BLaER1 treated with 17β-estradiol and CSF1 and Interleukin-3, amounts not matched to agents 10 nM and 100 nM (cell line): ENCODE measurements at regions not wholly inside any gene's neighbourhood (a gene's known extent, or its start where the extent isn't known, plus 50 kb on each side); places are given as distances from the start of the nearest gene placed in this dataset.
"Not testable (repeated sequence)": the region's sequence is repeated elsewhere in the genome, so short reads cannot be mapped to it uniquely, and the experiment has no call there.

Experiments used
- H3K27ac ChIP-seq, 11 experiments: shearing (Covaris generic); formaldehyde crosslinking; 2 replicates each; pipeline ENCODE4 v1.8.1; 2022
- H3K27me3 ChIP-seq, 11 experiments: shearing (Covaris generic); formaldehyde crosslinking; 2 replicates each; pipeline ENCODE4 v1.8.1; 2022
- H3K36me3 ChIP-seq, 11 experiments: shearing (Covaris generic); formaldehyde crosslinking; 2 replicates each; pipeline ENCODE4 v1.8.1; 2022
- H3K4me1 ChIP-seq, 10 experiments: shearing (Covaris generic); formaldehyde crosslinking; 2 replicates each; pipeline ENCODE4 v1.8.1; 2022
- H3K4me2 ChIP-seq, 11 experiments: shearing (Covaris generic); formaldehyde crosslinking; 2 replicates each; pipeline ENCODE4 v1.8.1; 2022
- H3K4me3 ChIP-seq, 10 experiments: shearing (Covaris generic); formaldehyde crosslinking; 2 replicates each; pipeline ENCODE4 v1.8.1; 2022
- H3K9ac ChIP-seq, 11 experiments: shearing (Covaris generic); formaldehyde crosslinking; 2 replicates each; pipeline ENCODE4 v1.8.1; 2022
- H3K9me3 ChIP-seq, 11 experiments: shearing (Covaris generic); formaldehyde crosslinking; replicated peaks in 1 of 11; 2 replicates each; pipeline ENCODE4 v1.8.1; 2022
- H4K20me1 ChIP-seq, 11 experiments: shearing (Covaris generic); formaldehyde crosslinking; 2 replicates each; pipeline ENCODE4 v1.8.1; 2022
- Cebpa-rat ChIP-seq, 11 experiments: shearing (Covaris generic); IDR thresholded peaks; 2 replicates each; pipeline ENCODE4 v1.8.1; 2022

DNA sequence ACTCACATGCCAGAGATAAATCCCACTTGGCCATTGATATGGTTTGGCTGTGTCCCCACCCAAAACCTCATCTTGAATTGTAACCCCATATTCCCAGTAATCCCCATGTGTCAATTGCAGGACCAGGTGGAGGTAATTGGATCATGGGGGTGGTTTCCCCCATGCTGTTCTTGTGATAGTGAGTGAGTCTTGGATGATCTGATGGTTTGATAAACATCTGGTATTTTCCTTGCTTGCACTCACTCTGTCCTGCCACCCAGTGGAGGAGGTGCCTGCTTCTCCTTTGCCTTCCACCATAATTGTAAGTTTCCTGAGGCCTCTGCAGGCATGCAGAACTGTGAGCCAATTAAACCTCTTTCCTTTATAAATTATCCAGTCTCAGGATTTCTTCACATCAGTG lies 50.4 kb upstream of the B3GAT2 start:
- not testable (repeated sequence) for H3K36me3 ChIP-seq, H3K9ac ChIP-seq, H3K4me3 ChIP-seq, H3K4me1 ChIP-seq, H3K27me3 ChIP-seq, H3K27ac ChIP-seq, H4K20me1 ChIP-seq, H3K4me2 ChIP-seq
- peaks cover 0 to 25% (median 9%) of the 10 kb centered on the region in 11 experiments; a peak in 15 of 22 replicates for H3K9me3 ChIP-seq

DNA sequence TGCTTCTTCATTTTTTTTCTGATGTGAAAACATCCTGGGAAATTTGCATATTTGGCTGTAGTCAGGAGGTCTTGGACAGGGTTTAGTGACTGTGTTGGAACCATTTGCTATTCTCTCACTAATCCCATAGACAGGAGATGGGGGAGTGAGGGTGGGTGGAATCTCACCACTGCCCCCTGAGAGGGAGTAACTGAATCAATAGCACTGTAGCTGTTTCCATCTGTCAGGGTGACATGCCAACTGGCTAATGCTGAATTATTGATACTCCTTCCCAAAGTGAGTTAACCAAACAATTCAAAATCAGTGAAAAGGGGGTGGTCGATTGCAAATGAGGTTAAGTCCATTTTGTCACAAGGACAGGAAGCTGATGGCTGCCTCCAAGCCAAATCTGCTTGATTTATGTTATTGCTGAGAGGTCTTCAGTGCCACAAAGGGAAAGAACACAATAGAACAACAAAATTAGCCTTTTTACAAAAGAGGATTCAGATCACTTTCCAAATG lies 55.1 kb upstream of the B3GAT2 start:
- H3K4me1 ChIP-seq, result peaks cover 0 to 9% (median 0%) of the 10 kb centered on the region in 10 experiments; a peak in 2 of 20 replicates

DNA sequence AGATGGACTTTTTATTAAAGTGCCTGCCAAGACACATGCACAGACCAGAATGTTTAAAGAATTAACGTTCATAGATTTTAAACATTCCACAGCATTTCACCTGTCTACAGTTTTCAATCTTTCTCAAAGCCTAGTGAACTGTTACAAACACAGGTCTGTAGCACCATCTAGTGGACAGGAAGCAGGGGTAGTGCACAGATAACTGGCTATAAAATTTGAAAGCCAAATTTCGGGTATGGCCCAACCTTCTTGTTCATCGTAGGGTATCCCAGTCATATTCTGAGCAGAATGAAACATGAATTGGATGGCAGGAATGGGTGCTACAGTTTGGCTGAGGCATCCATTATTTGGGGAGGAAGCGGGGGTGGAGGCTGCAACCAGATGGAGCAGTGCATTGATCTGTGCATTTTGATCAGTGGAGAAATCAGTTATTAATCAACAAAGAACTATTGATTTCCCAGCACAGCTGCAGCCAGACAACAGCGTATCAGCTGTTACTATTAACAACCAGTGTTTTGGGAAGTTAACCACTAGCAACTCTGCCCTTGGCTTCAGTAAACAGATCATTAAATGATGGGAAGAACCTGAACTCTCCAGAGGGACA lies 56.1 kb upstream of the B3GAT2 start:
- Histone ChIP-seq H3K27me3 (no peaks in the 10 kb centered on the region), H4K20me1 (no peaks in the 10 kb centered on the region), H3K4me3 (no peak overlapping the region), H3K9ac (no peak overlapping the region), H3K9me3 (0 out of 22 replicates have a peak, but pooled peaks cover 0 to 5% (median 0%) of the 10 kb centered on the region in 11 experiments), H3K36me3 (no peaks in the 10 kb centered on the region), H3K4me2 (no peak overlapping the region), H3K4me1 (peaks cover 0 to 9% (median 0%) of the 10 kb centered on the region in 10 experiments; a peak in 2 of 20 replicates), H3K27ac (no peak overlapping the region)
- no peak for TF ChIP-seq Cebpa-rat (IDR thresholded peaks at IDR 0.05)

More for the DNA sequence above, 55.1 kb upstream of the B3GAT2 start:
- Histone ChIP-seq H3K27me3 (no peaks in the 10 kb centered on the region), H3K27ac (no peak overlapping the region), H3K4me3 (no peak overlapping the region), H4K20me1 (no peaks in the 10 kb centered on the region), H3K9me3 (0 out of 22 replicates have a peak, but pooled peaks cover 0 to 10% (median 0%) of the 10 kb centered on the region in 11 experiments), H3K4me2 (peak overlapping the region in 1 of 11 experiments; percentile 0; a peak in 1 of 22 replicates), H3K9ac (no peak overlapping the region), H3K36me3 (no peaks in the 10 kb centered on the region)
- TF ChIP-seq Cebpa-rat (IDR thresholded peaks at IDR 0.05), result no peak

DNA sequence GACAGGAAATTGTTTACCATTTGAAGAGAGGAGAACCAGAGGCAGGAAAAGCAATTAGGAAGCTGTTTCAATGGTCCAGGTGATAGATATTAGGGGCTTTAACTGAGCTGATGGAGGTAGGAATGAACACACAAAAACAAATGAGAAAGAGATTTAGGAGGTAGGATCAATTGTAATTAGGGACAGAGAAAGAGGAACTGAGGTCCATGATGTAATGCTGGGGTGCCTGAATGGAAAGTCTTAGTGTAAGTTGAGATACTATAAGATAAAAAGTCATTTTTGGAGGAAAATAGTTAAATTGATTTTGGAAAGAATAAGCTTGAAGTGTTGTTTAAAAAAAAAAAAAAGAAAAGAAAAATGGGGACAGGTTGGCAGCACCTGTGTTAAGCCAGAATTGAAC lies 58.5 kb upstream of the B3GAT2 start:
- no peak overlapping the region for H3K9ac ChIP-seq
- H4K20me1 ChIP-seq, result no peaks in the 10 kb centered on the region
- peaks cover 0 to 9% (median 0%) of the 10 kb centered on the region in 10 experiments; a peak in 2 of 20 replicates for H3K4me1 ChIP-seq
- H3K4me2 ChIP-seq, result no peak overlapping the region
- no peak overlapping the region for H3K4me3 ChIP-seq
- H3K36me3 ChIP-seq, result no peaks in the 10 kb centered on the region
- H3K9me3 ChIP-seq, result 0 out of 22 replicates have a peak, but pooled peaks cover 0 to under 1% (median 0%) of the 10 kb centered on the region in 11 experiments
- TF ChIP-seq Cebpa-rat (IDR thresholded peaks at IDR 0.05), result no peak
- no peak overlapping the region for H3K27ac ChIP-seq
- H3K27me3 ChIP-seq, result no peaks in the 10 kb centered on the region

DNA sequence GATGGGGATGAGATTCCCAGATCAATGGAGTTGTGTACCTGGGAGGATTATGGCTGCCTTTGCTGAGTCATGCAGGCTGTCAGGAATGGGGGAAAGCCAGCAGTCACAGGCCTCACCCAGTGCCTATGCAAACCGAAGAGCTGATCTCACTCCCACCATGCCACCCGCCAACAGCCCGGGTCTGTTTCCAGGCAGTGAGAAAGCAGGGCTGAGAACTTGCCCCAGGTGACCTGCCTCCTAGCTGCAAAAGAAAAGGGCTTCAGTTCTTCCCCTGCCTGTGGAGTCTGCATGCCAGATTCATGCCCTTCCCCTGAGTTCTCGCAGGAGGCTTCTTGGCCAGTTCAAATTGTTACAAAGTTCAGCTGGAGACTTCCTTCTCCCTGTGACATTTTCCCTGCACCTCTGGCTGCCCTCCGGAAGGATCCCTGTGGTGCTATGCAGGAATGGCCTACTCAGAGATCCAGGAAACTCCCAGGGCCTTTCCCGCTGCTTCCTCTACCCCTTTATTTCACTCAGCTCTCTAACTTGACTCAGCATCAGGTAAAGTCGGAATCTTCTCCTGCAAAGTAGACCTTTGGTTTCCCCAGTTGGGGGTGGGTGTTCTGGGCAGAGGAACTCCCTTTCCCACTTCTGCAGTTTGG lies 71.5 kb upstream of the B3GAT2 start:
- Histone ChIP-seq H3K4me2 (no peak overlapping the region), H3K36me3 (no peaks in the 10 kb centered on the region), H3K27ac (no peak overlapping the region), H3K27me3 (no peaks in the 10 kb centered on the region), H3K4me1 (no peaks in the 10 kb centered on the region), H3K9ac (no peak overlapping the region), H3K4me3 (no peak overlapping the region), H3K9me3 (no peaks in the 10 kb centered on the region), H4K20me1 (no peaks in the 10 kb centered on the region)
- TF ChIP-seq Cebpa-rat (IDR thresholded peaks at IDR 0.05), result no peak

DNA sequence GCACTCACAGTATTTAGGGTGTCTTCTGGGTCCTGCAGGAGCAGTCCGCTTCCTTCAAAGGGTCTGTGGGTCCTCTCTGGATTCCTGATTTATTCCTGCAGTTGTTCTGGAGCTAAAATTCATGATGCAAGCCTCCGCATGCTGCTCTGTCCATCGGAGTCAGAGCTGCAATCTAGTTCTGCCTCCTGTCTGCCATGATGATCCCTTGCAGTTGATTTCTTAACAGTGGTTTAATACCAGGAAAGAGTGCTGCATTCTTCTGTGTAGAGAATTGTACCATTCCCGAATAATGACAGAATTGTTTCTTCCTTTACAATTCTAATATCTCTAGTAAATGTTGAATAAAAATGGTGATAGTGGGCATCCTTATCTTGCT lies 72.0 kb upstream of the B3GAT2 start:
- H3K27ac ChIP-seq, result no peak overlapping the region
- no peaks in the 10 kb centered on the region for H3K27me3 ChIP-seq
- no peak overlapping the region for H3K4me3 ChIP-seq
- H3K9ac ChIP-seq, result no peak overlapping the region
- no peaks in the 10 kb centered on the region for H4K20me1 ChIP-seq
- no peaks in the 10 kb centered on the region for H3K9me3 ChIP-seq
- no peak for TF ChIP-seq Cebpa-rat (IDR thresholded peaks at IDR 0.05)
- no peaks in the 10 kb centered on the region for H3K36me3 ChIP-seq
- H3K4me2 ChIP-seq, result no peak overlapping the region
- no peaks in the 10 kb centered on the region for H3K4me1 ChIP-seq

DNA sequence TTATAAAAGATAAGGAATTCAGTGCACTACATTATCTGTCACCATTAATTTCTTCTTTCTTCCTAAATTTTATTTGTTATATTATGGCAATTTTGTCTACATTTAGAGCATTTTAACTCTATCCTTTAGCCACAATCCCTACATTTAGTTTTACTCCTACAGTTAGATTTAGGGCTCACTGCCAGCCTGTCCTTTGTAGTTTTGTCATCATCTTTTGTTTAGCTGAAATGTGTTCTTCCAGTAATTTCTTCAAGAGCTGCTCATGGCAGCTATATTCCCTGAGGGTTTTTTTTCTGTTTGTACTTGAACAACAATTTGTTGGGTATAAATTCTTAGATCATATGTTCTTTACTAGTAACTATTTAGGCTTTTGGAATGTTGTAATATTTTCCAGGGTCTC lies 72.7 kb upstream of the B3GAT2 start:
- Histone ChIP-seq H3K27me3 (no peaks in the 10 kb centered on the region), H3K36me3 (no peaks in the 10 kb centered on the region)
- TF ChIP-seq Cebpa-rat (IDR thresholded peaks at IDR 0.05), result no peak

DNA sequence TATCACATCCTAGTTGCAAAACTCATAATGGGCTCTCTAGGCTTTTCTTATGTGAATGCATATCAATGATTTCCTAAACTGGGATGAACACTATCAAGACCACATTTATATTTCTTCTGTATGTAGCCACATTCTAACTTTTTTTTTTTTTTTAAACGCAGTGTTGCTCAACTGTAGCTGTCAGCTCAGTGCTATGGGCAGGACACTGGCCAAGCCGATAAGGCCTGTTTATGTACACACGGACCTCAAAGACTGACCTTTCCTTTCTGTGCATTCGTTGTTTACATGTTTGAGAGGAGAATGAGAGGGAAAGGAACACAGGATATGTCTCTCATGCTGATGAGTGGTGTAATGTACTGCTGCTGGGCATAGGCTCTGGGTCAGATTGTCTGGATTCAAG lies 75.1 kb upstream of the B3GAT2 start:
- Histone ChIP-seq H3K27me3 (no peaks in the 10 kb centered on the region), H3K9me3 (no peaks in the 10 kb centered on the region), H3K27ac (no peak overlapping the region), H3K36me3 (no peaks in the 10 kb centered on the region), H3K4me2 (no peak overlapping the region), H3K9ac (no peak overlapping the region), H4K20me1 (no peaks in the 10 kb centered on the region), H3K4me3 (no peak overlapping the region), H3K4me1 (no peaks in the 10 kb centered on the region)
- no peak for TF ChIP-seq Cebpa-rat (IDR thresholded peaks at IDR 0.05)

More for the DNA sequence above, 72.7 kb upstream of the B3GAT2 start:
- Histone ChIP-seq H3K4me3 (no peak overlapping the region), H3K4me1 (no peaks in the 10 kb centered on the region), H3K9ac (no peak overlapping the region), H3K27ac (no peak overlapping the region), H3K4me2 (no peak overlapping the region), H4K20me1 (no peaks in the 10 kb centered on the region), H3K9me3 (no peaks in the 10 kb centered on the region)

DNA sequence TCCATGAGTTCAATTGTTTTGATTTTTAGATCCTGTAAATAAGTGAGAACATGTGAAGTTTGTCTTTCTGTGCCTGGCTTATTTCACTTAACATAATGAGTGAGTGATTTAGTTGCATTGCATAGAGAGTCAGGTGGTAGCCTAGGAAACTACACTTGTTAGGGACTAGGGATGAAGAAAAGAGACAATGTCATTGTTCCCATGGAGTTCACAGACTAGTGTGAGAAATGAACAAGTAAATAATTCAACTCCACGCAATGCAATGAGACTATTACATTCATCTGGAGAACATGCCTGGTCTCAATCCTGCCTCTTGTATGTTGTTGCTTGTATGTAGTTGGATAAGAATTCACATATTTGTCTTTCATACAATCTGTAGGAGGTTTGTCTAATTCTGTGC lies 76.3 kb upstream of the B3GAT2 start:
- no peaks in the 10 kb centered on the region for H4K20me1 ChIP-seq
- H3K9ac ChIP-seq, result no peak overlapping the region
- H3K36me3 ChIP-seq, result no peaks in the 10 kb centered on the region
- H3K4me3 ChIP-seq, result no peak overlapping the region
- H3K9me3 ChIP-seq, result 0 out of 22 replicates have a peak, but pooled peaks cover 0 to 7% (median 0%) of the 10 kb centered on the region in 11 experiments
- H3K4me2 ChIP-seq, result no peak overlapping the region
- no peak for TF ChIP-seq Cebpa-rat (IDR thresholded peaks at IDR 0.05)
- H3K27ac ChIP-seq, result no peak overlapping the region
- no peaks in the 10 kb centered on the region for H3K4me1 ChIP-seq
- no peaks in the 10 kb centered on the region for H3K27me3 ChIP-seq

DNA sequence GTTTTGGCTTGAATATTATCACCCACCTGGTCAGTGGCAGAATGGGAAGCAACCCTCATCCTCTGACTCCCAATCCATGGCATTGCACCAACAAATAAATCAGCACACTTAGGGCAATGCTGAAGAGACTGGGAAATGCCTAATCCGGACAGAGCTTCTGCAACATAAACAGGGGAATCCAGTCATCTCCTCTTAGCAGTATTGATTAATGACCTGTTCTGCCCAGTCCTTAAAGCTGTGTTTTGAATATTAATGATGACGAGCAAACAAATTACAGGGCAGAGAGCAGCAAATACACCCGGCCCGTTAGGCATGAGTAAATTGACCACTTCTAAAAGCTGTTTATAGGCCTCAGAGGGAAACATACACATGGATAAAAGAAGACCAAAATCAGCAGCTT lies 77.0 kb upstream of the B3GAT2 start:
- no peak for TF ChIP-seq Cebpa-rat (IDR thresholded peaks at IDR 0.05)
- Histone ChIP-seq H3K36me3 (no peaks in the 10 kb centered on the region), H3K4me1 (no peaks in the 10 kb centered on the region), H3K4me3 (no peak overlapping the region), H3K9me3 (0 out of 22 replicates have a peak, but pooled peaks cover 0 to 8% (median 0%) of the 10 kb centered on the region in 11 experiments), H3K27me3 (no peaks in the 10 kb centered on the region), H3K4me2 (no peak overlapping the region), H4K20me1 (no peaks in the 10 kb centered on the region), H3K9ac (no peak overlapping the region), H3K27ac (no peak overlapping the region)
